ENCODE measurements at regions not wholly inside any gene's neighbourhood (a gene's known extent, or its start where the extent isn't known, plus 50 kb on each side); places are given as distances from the start of the nearest gene placed in this dataset.

- Histone ChIP-seq H3K9me3 (replicated peaks in 1 of 3) (no peaks in the 10 kb centered on the region), H3K27ac (no peak overlapping the region), H3K27me3 (no peaks in the 10 kb centered on the region), H3K4me3 (no peak overlapping the region), H3K36me3 (replicated peaks in 1 of 2) (no peaks in the 10 kb centered on the region), H3K4me1 (replicated peaks in 1 of 2) (no peaks in the 10 kb centered on the region)
- DNase-seq: no peak
- TF ChIP-seq POLR2A (IDR thresholded peaks at IDR 0.05): no peak
- no peak for TF ChIP-seq CTCF (IDR thresholded peaks at IDR 0.05)
- WGBS, 4 donors: 91 to 94% (median 93%) methylated on average over 14 of the region's 14 CpGs
- intact Hi-C loops (cut with DNase I): no loop called here
Observed at GRCh38 chr2:241977557-241978300, 108.2 kb downstream of the RTP5 start.

- intact Hi-C loops (cut with DNase I): no loop called here
Observed at GRCh38 chr2:241978670-241979069, 109.1 kb downstream of the RTP5 start.

GRCh38 chr2:241980193-241980592, 110.7 kb downstream of the RTP5 start:
- no peaks in the 10 kb centered on the region for H3K27me3 ChIP-seq
- no peaks in the 10 kb centered on the region for H3K36me3 ChIP-seq (replicated peaks in 1 of 2)
- H3K4me3 ChIP-seq: no peak overlapping the region
- no peaks in the 10 kb centered on the region for H3K9me3 ChIP-seq (replicated peaks in 1 of 3)
- no peak for DNase-seq
- intact Hi-C loops (cut with DNase I): no loop called here
- H3K4me1 ChIP-seq (replicated peaks in 1 of 2): no peaks in the 10 kb centered on the region
- WGBS, 4 donors: 77 to 90% (median 87%) methylated on average over 6 of the region's 6 CpGs
- no peak for TF ChIP-seq CTCF (IDR thresholded peaks at IDR 0.05)
- no peak for TF ChIP-seq POLR2A (IDR thresholded peaks at IDR 0.05)
- H3K27ac ChIP-seq: no peak overlapping the region

More at GRCh38 chr2:241978670-241979069, 109.1 kb downstream of the RTP5 start:
- H3K27ac ChIP-seq: no peak overlapping the region
- TF ChIP-seq POLR2A (IDR thresholded peaks at IDR 0.05) (no peak), CTCF (IDR thresholded peaks at IDR 0.05) (no peak)
- WGBS, 4 donors: 92 to 100% (median 94%) methylated on average over 1 of the region's 1 CpG
- no peak for DNase-seq
- H3K4me3 ChIP-seq: no peak overlapping the region
- H3K4me1 ChIP-seq (replicated peaks in 1 of 2): no peaks in the 10 kb centered on the region
- H3K27me3 ChIP-seq: no peaks in the 10 kb centered on the region
- H3K36me3 ChIP-seq (replicated peaks in 1 of 2): no peaks in the 10 kb centered on the region
- no peaks in the 10 kb centered on the region for H3K9me3 ChIP-seq (replicated peaks in 1 of 3)

- H3K36me3 ChIP-seq (replicated peaks in 1 of 2): no peaks in the 10 kb centered on the region
- H3K4me3 ChIP-seq: no peak overlapping the region
- H3K4me1 ChIP-seq (replicated peaks in 1 of 2): no peaks in the 10 kb centered on the region
- TF ChIP-seq CTCF (IDR thresholded peaks at IDR 0.05) (no peak), POLR2A (IDR thresholded peaks at IDR 0.05) (no peak)
- WGBS, 4 donors: 76 to 92% (median 90%) methylated on average over 12 to 24 of the region's 24 CpGs
- DNase-seq: peak in 1 of 7 donors; percentile 8
- H3K9me3 ChIP-seq (replicated peaks in 1 of 3): no peaks in the 10 kb centered on the region
- H3K27ac ChIP-seq: no peak overlapping the region
- H3K27me3 ChIP-seq: no peaks in the 10 kb centered on the region
- intact Hi-C loops (cut with DNase I): no loop called here
Observed at GRCh38 chr2:241981076-241981700, 111.7 kb downstream of the RTP5 start.

Measured in adrenal gland (tissue), 9 donors.